Breast epithelium (tissue), 4 donors: ENCODE measurements at regions not wholly inside any gene's neighbourhood (a gene's known extent, or its start where the extent isn't known, plus 50 kb on each side); places are given as distances from the start of the nearest gene placed in this dataset.

Experiments used
- DNase-seq, 2 donors: peaks; one replicate each; pipeline ENCODE4 v3.0.0-alpha.2; 2019; ENCODE audit warnings: low spot score in 2 of 2
- H3K27ac ChIP-seq, 2 donors: fragments of 200-600 bp; sonication (generic) in 1 of 2; one replicate each; pipeline ENCODE4 v1.5.1; 2016 to 2019; ENCODE audit warnings: mild to moderate bottlenecking in 1 of 2
- H3K27me3 ChIP-seq, 2 donors: fragments of 200-600 bp; sonication (generic) in 1 of 2; one replicate each; pipeline versions ENCODE4 v1.5.1 to v1.6.0; 2017 to 2019; ENCODE audit warnings: control low read depth in 1 of 2, mild to moderate bottlenecking in 1 of 2
- H3K36me3 ChIP-seq: fragments of 200-600 bp; one replicate; pipeline ENCODE4 v1.5.1; 2019
- H3K4me1 ChIP-seq, 2 donors: fragments of 200-600 bp; sonication (generic); one replicate each; pipeline ENCODE4 v1.5.1; 2016 to 2019; ENCODE audit warnings: control low read depth in 1 of 2
- H3K4me3 ChIP-seq, 3 donors: fragments of 200-600 bp; sonication (generic); 1 replicate in 2 of 3; 2 replicates in 1 of 3; pipeline ENCODE4 v1.5.1; 2016 to 2019; ENCODE audit warnings: mild to moderate bottlenecking in 3 of 3, moderate library complexity in 2 of 3
- H3K9me3 ChIP-seq, 2 donors: fragments of 200-600 bp; sonication (generic) in 1 of 2; one replicate each; pipeline ENCODE4 v1.5.1; 2016 to 2019; ENCODE audit warnings: control low read depth in 1 of 2
- CTCF ChIP-seq, 3 donors: fragments of 450-650 bp; IDR thresholded peaks; one replicate each; pipeline ENCODE4 v1.5.1; 2016 to 2017; ENCODE audit warnings: antibody characterized with exemption in 3 of 3, mild to moderate bottlenecking in 3 of 3, moderate library complexity in 3 of 3
- POLR2A ChIP-seq: fragments of 450-650 bp; IDR thresholded peaks from one replicate; pipeline ENCODE4 v1.6.1; 2016; ENCODE audit warnings: antibody characterized with exemption, mild to moderate bottlenecking, moderate library complexity
- POLR2AphosphoS5 ChIP-seq, 3 donors: sonication (generic); formaldehyde crosslinking; IDR thresholded peaks; one replicate each; pipeline ENCODE4 v1.6.1; 2017; ENCODE audit warnings: antibody characterized with exemption in 3 of 3
- intact Hi-C: fragments of 100-400 bp; cut with DNase I; formaldehyde crosslinking; loops from one replicate; pipeline ENCODE4 v1.15.1; 2023; ENCODE audit warnings: low total_unique reads

DNA sequence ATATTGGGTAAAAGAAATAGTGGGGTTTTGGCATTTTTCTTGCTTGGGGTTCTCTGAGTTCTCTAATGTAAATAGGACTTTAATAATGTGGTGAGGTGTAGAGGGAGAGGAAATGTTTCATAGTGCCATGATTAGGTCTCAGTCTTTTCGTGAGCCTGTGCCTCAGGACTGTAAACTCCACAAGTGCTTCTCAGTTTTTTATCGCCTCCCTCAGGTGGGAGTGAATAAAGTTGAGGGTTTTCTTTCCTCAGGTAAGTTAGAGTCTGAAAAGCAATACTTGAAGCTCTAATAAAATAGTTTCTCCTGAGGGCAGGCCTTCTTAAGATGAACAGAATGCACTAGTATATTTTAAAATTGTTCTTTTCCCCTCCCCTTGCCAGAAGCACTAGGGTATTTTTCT, 243.1 kb upstream of the SETBP1 start:
- intact Hi-C loops, result no loop called here
- Histone ChIP-seq H3K36me3 (no peaks in the 10 kb centered on the region), H3K4me1 (no peaks in the 10 kb centered on the region), H3K9me3 (no peaks in the 10 kb centered on the region), H3K27ac (no peak overlapping the region), H3K4me3 (no peak overlapping the region), H3K27me3 (no peaks in the 10 kb centered on the region)
- DNase-seq, result no peak
- TF ChIP-seq CTCF (IDR thresholded peaks at IDR 0.05) (no peak), POLR2AphosphoS5 (IDR thresholded peaks at IDR 0.05) (no peak), POLR2A (no peak)

DNA sequence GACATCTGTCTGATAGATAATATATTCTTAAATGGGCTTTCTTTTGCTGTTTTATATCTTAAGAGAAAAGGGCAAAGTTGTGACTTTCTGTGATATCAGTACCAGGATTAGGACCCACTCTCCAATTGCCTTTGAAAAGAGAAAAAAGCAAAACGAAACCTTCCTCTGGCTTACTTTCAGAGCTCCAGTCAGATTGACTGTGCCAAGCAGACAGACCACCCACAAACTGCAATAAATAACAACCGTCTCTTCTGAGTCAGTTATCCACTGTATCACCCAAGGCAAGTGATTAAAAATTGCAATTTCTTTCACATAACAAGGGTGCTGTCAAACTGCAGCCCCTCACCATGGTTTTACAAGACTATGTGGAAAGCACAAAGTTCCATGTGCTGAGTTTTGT, 230.5 kb upstream of the SETBP1 start:
- Histone ChIP-seq H3K27ac (no peak overlapping the region), H3K9me3 (no peaks in the 10 kb centered on the region), H3K27me3 (no peaks in the 10 kb centered on the region), H3K4me1 (no peaks in the 10 kb centered on the region), H3K4me3 (no peak overlapping the region), H3K36me3 (no peaks in the 10 kb centered on the region)
- TF ChIP-seq CTCF (IDR thresholded peaks at IDR 0.05), result no peak
- TF ChIP-seq POLR2AphosphoS5 (IDR thresholded peaks at IDR 0.05), result no peak
- intact Hi-C loops, result no loop called here
- no peak for DNase-seq

- no peaks in the 10 kb centered on the region for H3K36me3 ChIP-seq
- TF ChIP-seq POLR2A (no peak), CTCF (IDR thresholded peaks at IDR 0.05) (no peak), POLR2AphosphoS5 (IDR thresholded peaks at IDR 0.05) (no peak)
- H3K9me3 ChIP-seq, result no peaks in the 10 kb centered on the region
- no peak overlapping the region for H3K4me3 ChIP-seq
- DNase-seq, result no peak
- no peak overlapping the region for H3K27ac ChIP-seq
- no peaks in the 10 kb centered on the region for H3K27me3 ChIP-seq
- intact Hi-C loops, result no loop called here
- H3K4me1 ChIP-seq, result no peaks in the 10 kb centered on the region
Observed at GRCh38 chr18:44452346-44452745, 228.3 kb upstream of the SETBP1 start.

DNA sequence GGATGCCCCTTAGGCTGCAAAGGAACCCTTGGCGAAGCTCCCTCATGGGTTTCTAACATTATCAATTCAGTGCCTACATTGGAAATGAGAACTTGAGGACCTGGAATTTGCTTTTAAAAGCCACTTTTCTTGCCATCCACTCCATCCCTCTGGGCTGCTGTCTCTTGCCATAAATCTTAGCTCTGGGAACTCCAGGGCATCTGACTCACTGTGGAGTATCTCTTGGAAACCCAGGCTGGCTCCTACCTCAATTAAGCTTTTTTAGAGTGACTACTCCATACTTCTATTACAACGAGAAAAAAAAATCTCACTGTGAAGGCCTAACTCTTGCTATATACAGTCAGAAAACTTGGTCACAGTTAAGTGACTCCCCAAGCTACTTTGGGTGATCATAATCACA, 227.2 kb upstream of the SETBP1 start:
- Histone ChIP-seq H3K27ac (no peak overlapping the region), H3K4me1 (no peaks in the 10 kb centered on the region), H3K4me3 (no peak overlapping the region), H3K27me3 (no peaks in the 10 kb centered on the region), H3K36me3 (no peaks in the 10 kb centered on the region), H3K9me3 (no peaks in the 10 kb centered on the region)
- TF ChIP-seq POLR2A, result no peak
- TF ChIP-seq POLR2AphosphoS5 (IDR thresholded peaks at IDR 0.05), result no peak
- TF ChIP-seq CTCF (IDR thresholded peaks at IDR 0.05), result no peak
- intact Hi-C loops, result no loop called here
- no peak for DNase-seq

- no peaks in the 10 kb centered on the region for H3K27me3 ChIP-seq
- H3K36me3 ChIP-seq, result no peaks in the 10 kb centered on the region
- no peak overlapping the region for H3K4me3 ChIP-seq
- H3K4me1 ChIP-seq, result no peaks in the 10 kb centered on the region
- H3K9me3 ChIP-seq, result no peaks in the 10 kb centered on the region
- intact Hi-C loops, result no loop called here
- no peak for TF ChIP-seq CTCF (IDR thresholded peaks at IDR 0.05)
- no peak for TF ChIP-seq POLR2AphosphoS5 (IDR thresholded peaks at IDR 0.05)
- no peak for TF ChIP-seq POLR2A
- no peak for DNase-seq
- no peak overlapping the region for H3K27ac ChIP-seq
Observed at GRCh38 chr18:44458777-44459176, 221.9 kb upstream of the SETBP1 start.
